Suprapubic skin (tissue), 3 donors: ENCODE measurements at regions not wholly inside any gene's neighbourhood (a gene's known extent, or its start where the extent isn't known, plus 50 kb on each side); places are given as distances from the start of the nearest gene placed in this dataset.

Experiments used
- CTCF ChIP-seq, 2 donors: fragments of 200-600 bp in 1 of 2; fragments of 450-650 bp in 1 of 2; sonication (generic) in 1 of 2; IDR thresholded peaks; one replicate each; pipeline ENCODE4 v1.5.1; 2016 to 2019; ENCODE audit warnings: antibody characterized with exemption in 2 of 2, mild to moderate bottlenecking in 1 of 2, moderate library complexity in 1 of 2
- POLR2A ChIP-seq, 2 donors: fragments of 450-650 bp; IDR thresholded peaks; one replicate each; pipeline ENCODE4 v1.6.1; 2017; ENCODE audit warnings: antibody characterized with exemption in 2 of 2, mild to moderate bottlenecking in 2 of 2, moderate library complexity in 2 of 2

- no peak for TF ChIP-seq POLR2A (IDR thresholded peaks at IDR 0.05)
- TF ChIP-seq CTCF (IDR thresholded peaks at IDR 0.05): no peak
These were observed 243.8 kb upstream of the ZNF462 start for GRCh38 chr9:106619211-106619610.
